GM21528 (cell line): ENCODE measurements at regions not wholly inside any gene's neighbourhood (a gene's known extent, or its start where the extent isn't known, plus 50 kb on each side); places are given as distances from the start of the nearest gene placed in this dataset.

Experiments used
- ATAC-seq: cut with Tn5 transposase; IDR thresholded peaks from one replicate; pipeline ENCODE4 v1.9.1; 2021; ENCODE audit warnings: mild to moderate bottlenecking, moderate library complexity; ENCODE audit not compliant: unreplicated experiment, low FRiP score

- ATAC-seq: peak; percentile 44
These were observed 49.8 kb upstream of the BAHCC1 start for GRCh38 chr17:81345228-81346089.
